Epithelial cell of proximal tubule (primary cell): ENCODE measurements at regions not wholly inside any gene's neighbourhood (a gene's known extent, or its start where the extent isn't known, plus 50 kb on each side); places are given as distances from the start of the nearest gene placed in this dataset.

Source experiments
- DNase-seq: peaks from one replicate; pipeline ENCODE4 v3.0.0-alpha.2; 2011; ENCODE audit warnings: low read depth
- H3K4me3 ChIP-seq: 2 replicates; pipeline ENCODE4 v1.5.1; 2011; ENCODE audit warnings: low read depth, mild to moderate bottlenecking, low read length
- TF ChIP-seq, protein P1 (sequence below): conservative IDR thresholded peaks from 2 replicates; pipeline ENCODE4 v1.5.1; 2012; ENCODE audit warnings: low read depth, mild to moderate bottlenecking, low read length

DNA sequence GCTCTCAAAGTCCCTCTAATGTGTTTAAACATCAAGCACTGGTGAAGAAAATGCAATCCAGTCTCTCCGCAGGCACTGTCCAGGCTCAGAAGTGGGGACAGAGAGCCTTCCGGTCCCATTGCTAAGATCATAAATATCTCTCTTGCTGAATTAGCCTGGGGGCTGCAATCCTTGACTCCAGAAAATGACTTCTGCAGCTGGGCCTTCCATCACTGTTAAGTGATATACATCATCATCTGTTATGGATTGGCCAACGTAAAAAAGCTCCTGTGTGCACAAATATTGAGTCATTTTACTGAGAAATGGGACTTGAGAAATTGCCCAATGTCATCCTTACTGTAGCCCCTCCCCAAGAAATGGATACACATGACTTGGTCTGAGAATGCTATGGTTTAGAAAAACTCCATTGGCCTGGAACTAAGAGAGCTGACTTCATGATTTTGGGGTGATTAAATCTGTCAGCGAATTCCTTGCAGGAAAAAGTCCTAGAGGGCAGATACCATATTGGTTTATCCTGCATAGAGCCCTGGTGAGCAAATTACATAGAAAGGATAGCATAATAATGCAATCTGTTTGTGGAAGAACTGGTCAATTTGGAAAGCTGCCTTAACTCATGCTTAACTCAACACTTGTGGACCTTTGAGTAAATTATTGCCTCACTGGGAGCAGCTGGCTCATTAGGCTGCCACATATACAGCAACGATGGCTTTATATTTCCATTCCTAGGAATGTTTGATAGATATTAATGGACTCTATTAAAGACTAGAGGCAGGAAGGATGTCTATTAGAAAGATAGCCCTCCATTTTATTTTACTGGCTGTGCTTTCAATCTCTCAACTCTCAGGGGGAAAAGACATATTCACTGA is 346.1 kb downstream of the GBA3 start:
- TF ChIP-seq, protein P1, sequence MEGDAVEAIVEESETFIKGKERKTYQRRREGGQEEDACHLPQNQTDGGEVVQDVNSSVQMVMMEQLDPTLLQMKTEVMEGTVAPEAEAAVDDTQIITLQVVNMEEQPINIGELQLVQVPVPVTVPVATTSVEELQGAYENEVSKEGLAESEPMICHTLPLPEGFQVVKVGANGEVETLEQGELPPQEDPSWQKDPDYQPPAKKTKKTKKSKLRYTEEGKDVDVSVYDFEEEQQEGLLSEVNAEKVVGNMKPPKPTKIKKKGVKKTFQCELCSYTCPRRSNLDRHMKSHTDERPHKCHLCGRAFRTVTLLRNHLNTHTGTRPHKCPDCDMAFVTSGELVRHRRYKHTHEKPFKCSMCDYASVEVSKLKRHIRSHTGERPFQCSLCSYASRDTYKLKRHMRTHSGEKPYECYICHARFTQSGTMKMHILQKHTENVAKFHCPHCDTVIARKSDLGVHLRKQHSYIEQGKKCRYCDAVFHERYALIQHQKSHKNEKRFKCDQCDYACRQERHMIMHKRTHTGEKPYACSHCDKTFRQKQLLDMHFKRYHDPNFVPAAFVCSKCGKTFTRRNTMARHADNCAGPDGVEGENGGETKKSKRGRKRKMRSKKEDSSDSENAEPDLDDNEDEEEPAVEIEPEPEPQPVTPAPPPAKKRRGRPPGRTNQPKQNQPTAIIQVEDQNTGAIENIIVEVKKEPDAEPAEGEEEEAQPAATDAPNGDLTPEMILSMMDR: no peak
- DNase-seq: peak; percentile 83
- H3K4me3 ChIP-seq: no peak overlapping the region

DNA sequence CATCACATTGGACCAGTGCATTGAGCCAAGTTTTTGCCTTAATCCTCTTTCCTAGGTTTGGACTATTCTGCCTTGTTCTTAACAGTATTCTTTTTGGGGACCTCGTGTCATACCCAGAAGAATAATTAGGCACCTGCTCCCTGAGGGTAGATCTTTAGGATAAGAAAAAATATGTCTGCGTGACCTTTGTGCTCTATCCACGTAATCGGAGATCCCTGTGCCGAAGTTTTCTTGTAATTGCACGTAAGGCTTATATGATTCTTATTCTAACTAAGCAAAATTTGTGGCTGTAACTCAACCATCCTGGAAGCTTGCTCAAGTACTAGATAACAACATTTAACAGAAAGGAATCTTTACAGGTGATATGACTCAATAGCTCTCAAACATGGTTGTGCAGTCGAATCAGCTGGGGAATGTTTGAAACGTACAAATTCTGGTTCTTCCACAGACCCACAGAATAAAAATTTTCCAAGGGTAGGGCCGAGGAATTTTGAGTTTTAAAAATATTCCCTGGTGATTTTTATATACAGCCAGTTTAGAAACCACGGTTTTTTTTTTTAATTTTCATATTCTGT is 344.3 kb downstream of the GBA3 start:
- DNase-seq: no peak
- TF ChIP-seq, protein P1: no peak

DNA sequence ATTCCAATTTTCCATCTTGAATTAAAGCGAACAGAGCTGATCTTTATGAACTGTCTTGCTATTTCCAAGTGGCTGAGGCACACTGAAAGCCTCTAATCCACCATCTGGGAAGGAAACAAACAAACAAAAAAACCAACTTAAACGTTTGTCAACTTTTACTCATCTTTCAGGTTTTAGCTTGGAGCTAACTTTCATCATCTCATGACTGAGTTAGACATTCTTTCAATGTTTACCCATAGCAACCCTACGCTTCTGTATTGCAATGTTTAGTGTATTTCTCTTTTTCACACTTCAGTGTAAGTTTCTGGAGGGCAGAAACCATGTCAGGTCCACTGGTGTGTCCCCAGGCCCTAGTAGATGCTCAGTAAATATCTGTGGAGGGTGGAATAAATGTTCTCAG is 343.8 kb downstream of the GBA3 start:
- H3K4me3 ChIP-seq: no peak overlapping the region
- TF ChIP-seq, protein P1: no peak
- no peak for DNase-seq

More for the DNA sequence above, 344.3 kb downstream of the GBA3 start:
- H3K4me3 ChIP-seq: no peak overlapping the region

DNA sequence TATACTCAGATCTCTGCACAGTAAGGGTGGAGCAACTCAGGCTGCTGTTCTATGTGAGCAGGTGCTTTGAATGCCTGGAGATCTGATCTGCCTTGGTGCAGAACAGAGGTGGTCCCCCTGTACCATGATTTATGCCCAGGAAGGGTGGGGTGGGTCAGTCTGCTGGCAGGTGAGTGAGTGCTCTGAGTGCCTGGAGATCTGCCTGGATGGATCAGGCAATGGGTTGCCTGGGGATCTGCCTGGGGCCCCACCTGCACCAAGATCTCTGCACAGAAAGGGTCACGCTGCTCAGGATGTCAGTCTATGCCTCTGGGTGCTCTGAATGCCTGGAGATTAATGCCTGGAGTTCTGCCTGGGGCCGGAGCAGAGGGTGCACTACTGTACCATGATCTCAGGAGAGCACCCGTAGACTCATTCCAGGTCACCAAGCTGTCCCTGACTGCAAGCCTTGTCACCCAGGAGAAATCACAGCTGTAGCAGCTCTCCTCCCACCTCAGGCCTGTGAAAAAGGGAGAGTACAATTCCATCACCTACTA is 342.9 kb downstream of the GBA3 start:
- no peak for DNase-seq
- no peak overlapping the region for H3K4me3 ChIP-seq
- TF ChIP-seq, protein P1: no peak

DNA sequence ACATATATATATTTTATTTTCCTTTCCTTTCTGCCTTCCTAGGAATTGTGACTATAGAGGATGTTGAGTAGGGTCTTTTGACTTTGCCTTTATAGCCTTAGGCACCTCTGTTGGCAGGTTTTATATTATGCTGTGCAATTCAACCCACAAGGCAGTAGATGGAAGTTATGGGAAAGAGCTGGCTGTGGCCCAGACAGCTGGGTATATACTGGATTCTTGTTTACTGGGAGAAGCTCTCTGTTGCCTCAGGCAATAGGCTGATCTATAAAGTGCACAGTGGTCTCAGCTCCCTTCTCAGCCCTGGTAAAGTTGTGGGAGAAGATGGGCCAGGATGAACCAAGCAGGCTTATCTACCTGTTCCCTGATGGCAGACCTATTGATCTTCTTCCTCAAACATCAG is 342.0 kb downstream of the GBA3 start:
- no peak for DNase-seq
- TF ChIP-seq, protein P1: no peak
- H3K4me3 ChIP-seq: no peak overlapping the region

DNA sequence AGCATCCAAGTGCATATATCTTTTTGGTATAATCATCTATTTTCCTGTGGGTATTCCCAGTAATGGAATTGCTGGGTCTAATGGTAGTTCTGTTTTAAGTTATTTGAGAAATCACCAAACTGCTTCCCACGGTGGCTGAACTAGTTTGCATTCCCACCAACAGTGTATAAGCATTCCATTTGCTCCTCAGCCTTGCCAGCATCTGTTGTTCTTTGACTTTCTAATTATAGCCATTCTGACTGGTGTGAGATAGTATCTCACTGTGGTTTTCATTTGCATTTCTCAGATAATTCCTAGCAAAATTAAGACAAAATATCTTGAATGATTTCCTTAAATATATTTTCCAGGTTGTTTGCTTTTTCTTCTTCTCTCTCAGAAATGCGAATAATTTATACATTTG is 341.1 kb downstream of the GBA3 start:
- H3K4me3 ChIP-seq: no peak overlapping the region
- TF ChIP-seq, protein P1: no peak
- no peak for DNase-seq
